ENCODE measurements at regions not wholly inside any gene's neighbourhood (a gene's known extent, or its start where the extent isn't known, plus 50 kb on each side); places are given as distances from the start of the nearest gene placed in this dataset.

GRCh38 chr3:126291537-126291936 is 65.7 kb downstream of the KLF15 start:
- TF ChIP-seq CTCF (IDR thresholded peaks at IDR 0.05) = no peak
- TF ChIP-seq ZFX (IDR thresholded peaks at IDR 0.05; ENCODE audit: borderline replicate concordance) = no peak
